GM21390 (cell line): ENCODE measurements at regions not wholly inside any gene's neighbourhood (a gene's known extent, or its start where the extent isn't known, plus 50 kb on each side); places are given as distances from the start of the nearest gene placed in this dataset.
"Not testable (repeated sequence)": the region's sequence is repeated elsewhere in the genome, so short reads cannot be mapped to it uniquely, and the experiment has no call there.

Experiments used
- ATAC-seq: cut with Tn5 transposase; IDR thresholded peaks from one replicate; pipeline ENCODE4 v1.9.1; 2021; ENCODE audit not compliant: unreplicated experiment

GRCh38 chr2:67567886-67568285 is 170.8 kb downstream of the ETAA1 start:
- ATAC-seq = no peak

GRCh38 chr2:67570611-67571010 is 173.5 kb downstream of the ETAA1 start:
- no peak for ATAC-seq

DNA sequence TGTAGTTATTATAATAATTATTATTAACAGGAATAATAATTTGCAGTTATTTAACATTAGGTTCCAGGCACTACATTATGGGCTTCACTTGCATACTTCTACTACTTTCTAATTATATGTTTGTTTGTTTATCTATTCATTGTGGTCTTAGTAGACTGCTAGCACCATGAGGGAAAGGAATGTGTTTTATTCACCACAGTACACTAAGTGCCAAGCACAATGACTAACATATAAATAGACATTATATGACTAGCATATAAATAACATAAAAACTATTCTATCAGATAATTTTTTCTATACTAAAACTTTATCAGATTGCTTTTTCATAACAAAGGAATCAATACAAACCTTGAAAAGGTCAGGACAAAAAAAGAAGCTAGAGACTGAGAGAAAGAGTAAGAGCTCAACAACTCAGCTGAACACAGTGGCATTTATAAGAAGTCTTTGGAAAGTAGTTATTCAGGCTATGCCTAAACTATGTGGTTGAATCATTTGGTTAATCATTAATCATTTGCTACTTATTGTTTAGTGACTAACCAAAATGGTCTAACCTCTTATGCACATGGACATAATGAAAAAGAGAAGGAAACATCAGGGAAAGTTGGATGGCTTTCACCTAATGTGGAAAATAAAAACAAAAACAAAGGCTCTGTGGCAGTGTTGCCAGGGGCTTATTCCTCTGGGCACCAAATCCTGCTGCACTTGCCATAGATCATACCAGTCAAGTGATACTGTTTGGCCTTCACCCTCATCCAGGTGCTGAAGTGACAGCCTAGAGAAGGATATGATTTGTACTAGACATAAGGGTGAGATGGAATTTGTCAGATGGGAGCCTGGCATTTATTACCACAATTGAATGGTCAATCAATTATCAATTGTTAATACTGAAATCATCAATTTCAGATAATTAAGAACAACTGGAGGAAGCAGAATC is 174.9 kb downstream of the ETAA1 start:
- no peak for ATAC-seq

- no peak for ATAC-seq
These were observed 175.7 kb downstream of the ETAA1 start for GRCh38 chr2:67572721-67573435.

GRCh38 chr2:67574230-67574629 is 177.1 kb downstream of the ETAA1 start:
- no peak for ATAC-seq

GRCh38 chr2:67576226-67576625 is 179.1 kb downstream of the ETAA1 start:
- ATAC-seq = no peak

DNA sequence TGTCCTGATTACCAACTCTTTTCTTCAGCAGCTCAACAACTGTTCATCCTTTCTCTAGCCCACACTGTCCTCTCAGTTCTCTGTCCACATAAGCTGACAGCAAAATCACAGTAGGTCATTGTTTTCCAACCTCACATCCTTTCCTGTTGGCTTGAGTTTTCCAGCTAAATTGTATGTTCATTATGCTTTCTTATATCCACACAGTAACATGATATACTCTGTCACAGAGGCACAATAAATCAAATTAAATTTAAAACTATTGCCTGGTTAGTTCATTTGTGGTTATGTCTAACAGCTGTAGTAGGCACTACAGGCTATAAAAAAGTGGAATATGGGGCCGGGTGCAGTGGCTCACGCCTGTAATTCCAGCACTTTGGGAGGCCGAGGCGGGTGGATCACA is 179.9 kb downstream of the ETAA1 start:
- ATAC-seq = no peak

GRCh38 chr2:67579216-67579615 is 182.1 kb downstream of the ETAA1 start:
- ATAC-seq = no peak

DNA sequence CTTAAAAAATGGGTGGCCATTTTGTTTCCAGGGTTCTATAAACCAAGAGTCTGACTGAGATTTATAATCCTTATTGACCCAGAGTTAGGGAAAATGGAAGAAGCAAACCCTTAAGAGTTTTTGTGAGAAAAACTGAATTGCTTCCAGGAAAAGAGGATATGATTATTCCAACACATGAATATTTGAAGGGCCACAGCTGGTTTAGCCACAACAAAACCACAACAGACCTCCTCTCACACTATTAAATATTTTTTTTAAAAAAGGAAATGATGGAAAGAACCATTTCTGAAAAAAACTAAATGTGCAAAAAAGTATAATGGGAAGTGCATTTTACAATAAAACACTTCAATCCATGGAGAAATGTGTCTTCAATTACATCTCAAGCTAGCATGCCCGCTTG is 182.7 kb downstream of the ETAA1 start:
- no peak for ATAC-seq

GRCh38 chr2:67581751-67582150 is 184.6 kb downstream of the ETAA1 start:
- no peak for ATAC-seq

GRCh38 chr2:67583185-67583584 is 186.1 kb downstream of the ETAA1 start:
- ATAC-seq = no peak

- no peak for ATAC-seq
These were observed 188.3 kb downstream of the ETAA1 start for GRCh38 chr2:67585400-67585799.

- ATAC-seq = not testable (repeated sequence)
These were observed 192.0 kb downstream of the ETAA1 start for GRCh38 chr2:67589121-67589520.

DNA sequence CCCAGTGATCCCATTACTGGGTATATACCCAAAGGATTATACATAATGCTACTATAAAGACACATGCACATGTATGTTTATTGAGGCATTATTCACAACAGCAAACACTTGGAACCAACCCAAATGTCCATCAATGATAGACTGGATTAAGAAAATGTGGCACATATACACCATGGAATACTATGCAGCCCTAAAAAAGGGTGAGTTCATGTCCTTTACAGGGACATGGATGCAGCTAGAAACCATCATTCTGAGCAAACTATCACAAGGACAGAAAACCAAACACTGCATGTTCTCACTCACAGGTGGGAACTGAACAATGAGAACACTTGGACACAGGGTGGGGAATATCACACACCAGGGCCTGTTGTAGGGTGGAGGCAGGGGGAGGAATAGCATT is 197.4 kb downstream of the ETAA1 start:
- not testable (repeated sequence) for ATAC-seq

GRCh38 chr2:67596871-67597270 is 199.7 kb downstream of the ETAA1 start:
- ATAC-seq = no peak

DNA sequence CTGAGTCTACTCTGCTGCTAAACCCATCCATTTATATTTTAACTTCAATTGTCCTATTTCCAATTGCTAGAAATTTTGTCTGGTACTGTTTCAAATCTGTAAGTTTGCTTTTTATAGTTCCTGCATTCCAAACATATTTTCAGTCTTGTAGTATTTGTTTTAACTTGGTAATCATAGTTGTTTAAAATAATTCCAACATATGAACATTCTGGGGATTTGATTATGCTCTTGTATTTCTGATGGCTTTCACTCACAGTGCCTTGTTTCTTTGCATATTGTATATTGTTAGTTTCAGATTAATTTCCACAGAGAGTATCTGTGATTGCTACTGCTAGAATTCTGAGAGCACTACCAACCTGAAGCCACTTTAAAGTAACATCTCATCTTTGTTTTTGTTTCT is 202.4 kb downstream of the ETAA1 start:
- ATAC-seq = no peak

DNA sequence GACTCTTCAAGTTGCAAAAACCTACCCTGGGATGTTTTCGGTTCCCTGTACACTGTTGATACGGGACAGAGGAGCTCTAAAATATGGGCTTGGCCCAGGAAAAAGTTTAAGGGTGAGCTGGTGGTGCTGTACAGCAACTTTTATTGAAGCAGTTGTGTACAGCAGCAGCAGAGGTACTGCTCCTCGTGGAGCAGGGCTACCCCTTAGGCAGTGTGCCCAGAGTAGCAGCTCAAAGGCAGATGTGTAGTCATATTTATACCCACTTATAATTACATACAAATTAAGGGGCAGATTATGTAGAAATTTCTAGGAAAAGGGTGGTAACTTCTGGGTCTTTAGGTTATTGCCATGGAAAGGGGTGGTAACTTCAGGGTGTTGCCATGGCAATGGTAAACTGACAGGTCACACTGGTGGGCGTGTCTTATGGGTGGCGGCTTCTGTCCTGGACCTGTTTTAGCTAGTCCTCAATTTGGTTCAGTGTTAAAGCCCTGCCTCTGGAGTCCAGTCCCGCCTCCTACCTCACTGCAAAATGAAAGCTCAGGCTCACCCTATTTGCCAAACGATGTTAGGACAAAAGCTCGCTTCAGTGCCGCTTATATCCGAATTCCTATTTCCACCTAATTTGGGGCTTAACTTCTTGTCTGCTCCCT is 203.2 kb downstream of the ETAA1 start:
- no peak for ATAC-seq

GRCh38 chr2:67600946-67601345 is 203.8 kb downstream of the ETAA1 start:
- no peak for ATAC-seq

- ATAC-seq = no peak
These were observed 207.2 kb downstream of the ETAA1 start for GRCh38 chr2:67604360-67604759.

- ATAC-seq = no peak
These were observed 215.5 kb downstream of the ETAA1 start for GRCh38 chr2:67612576-67613042.

DNA sequence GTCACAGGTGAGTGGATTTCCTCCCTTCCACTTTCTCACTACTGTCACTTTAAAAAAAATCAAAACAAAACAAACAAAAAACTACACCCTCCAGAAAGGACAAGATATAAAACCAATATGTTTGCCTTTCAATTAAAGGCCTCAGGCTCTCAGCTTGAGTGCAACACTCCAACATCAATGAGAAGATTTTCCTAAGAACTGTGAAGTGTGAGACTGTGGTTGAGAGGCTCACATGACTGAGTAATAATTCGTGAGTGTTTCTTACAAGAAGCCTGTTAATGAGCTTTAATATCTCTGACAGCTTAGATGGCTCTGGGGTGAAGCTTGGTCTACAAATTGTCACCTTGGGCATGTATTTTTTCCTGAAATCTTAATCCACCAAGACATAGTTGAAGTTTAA is 216.1 kb downstream of the ETAA1 start:
- ATAC-seq = no peak

DNA sequence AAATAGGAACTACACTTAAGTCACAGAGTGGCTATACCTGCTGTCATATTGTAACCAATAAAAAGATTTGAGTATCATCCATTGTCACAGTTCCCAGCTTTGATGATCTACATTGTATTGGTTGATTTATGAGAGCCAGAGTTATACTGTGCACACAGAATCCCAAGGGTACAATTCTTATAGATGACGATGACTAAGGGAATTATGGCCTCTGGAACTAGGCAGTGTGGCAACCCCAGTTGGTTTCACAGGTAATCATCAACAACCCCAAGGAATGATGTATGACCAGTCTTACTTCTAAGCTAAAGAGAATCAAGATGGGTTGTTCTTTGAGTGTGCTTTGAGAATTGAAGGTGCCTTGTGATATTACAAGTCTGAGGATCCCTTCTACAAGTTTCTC is 217.3 kb downstream of the ETAA1 start:
- ATAC-seq = no peak
